ENCODE measurements at regions not wholly inside any gene's neighbourhood (a gene's known extent, or its start where the extent isn't known, plus 50 kb on each side); places are given as distances from the start of the nearest gene placed in this dataset.

- TF ChIP-seq TRIM24 (IDR thresholded peaks at IDR 0.05), result no peak
- TF ChIP-seq PCBP2 (IDR thresholded peaks at IDR 0.05; ENCODE audit: low read depth, low read length, poor library complexity, severe bottlenecking), result no peak
- no peak for TF ChIP-seq ELF1 (tag; IDR thresholded peaks at IDR 0.05)
- no peak for TF ChIP-seq BACH1 (tag; IDR thresholded peaks at IDR 0.05)
- no peak for TF ChIP-seq CTCF (IDR thresholded peaks at IDR 0.05 in 2 of 3, conservative IDR thresholded peaks at IDR 0.05 in 1 of 3; ENCODE audit: insufficient read depth in 2 of 3, low read depth in 1 of 3, low read length in 3 of 3)
- no peak for TF ChIP-seq FUS (optimal IDR thresholded peaks at IDR 0.05; ENCODE audit: low read depth, low read length)
- no peak for TF ChIP-seq SMARCB1 (IDR thresholded peaks at IDR 0.05; ENCODE audit: insufficient read length, low read depth)
- no peak for TF ChIP-seq TSHZ1 (CRISPR knock-in tag; IDR thresholded peaks at IDR 0.05)
- TF ChIP-seq GATA2 (CRISPR knock-in tag; IDR thresholded peaks at IDR 0.05), result no peak
- no peak for TF ChIP-seq SP1 (CRISPR knock-in tag; IDR thresholded peaks at IDR 0.05)
- TF ChIP-seq SMC3 (conservative IDR thresholded peaks at IDR 0.05; ENCODE audit: insufficient read depth, low read depth, low read length), result no peak
Observed at GRCh38 chr13:106734198-106734597, 166.3 kb upstream of the ARGLU1 start.

All from K562 (cell line).